HUDEP-2 (cell line): ENCODE measurements at regions not wholly inside any gene's neighbourhood (a gene's known extent, or its start where the extent isn't known, plus 50 kb on each side); places are given as distances from the start of the nearest gene placed in this dataset.
"Not testable (repeated sequence)": the region's sequence is repeated elsewhere in the genome, so short reads cannot be mapped to it uniquely, and the experiment has no call there.

ENCODE experiments used
- DNase-seq, 76 experiments: peaks; one replicate each; lab custom pipeline; 2025; ENCODE audit not compliant: unreplicated experiment in 76 of 76; lab: John Stamatoyannopoulos, UW

GRCh38 chr1:115457289-115457688 lies 119.2 kb upstream of the NGF start:
- no peak for DNase-seq

GRCh38 chr1:115456441-115456961 lies 118.5 kb upstream of the NGF start:
- DNase-seq = no peak

GRCh38 chr1:115454837-115455511 lies 116.9 kb upstream of the NGF start:
- DNase-seq = no peak

- DNase-seq = no peak
Measured at GRCh38 chr1:115453666-115454065, 115.6 kb upstream of the NGF start.

- no peak for DNase-seq
Measured at GRCh38 chr1:115452600-115453329, 114.7 kb upstream of the NGF start.

- DNase-seq = no peak
Measured at GRCh38 chr1:115450501-115451040, 112.5 kb upstream of the NGF start.

- no peak for DNase-seq
Measured at GRCh38 chr1:115448282-115449044, 110.4 kb upstream of the NGF start.

GRCh38 chr1:115447672-115448071 lies 109.6 kb upstream of the NGF start:
- no peak for DNase-seq

- DNase-seq = no peak
Measured at GRCh38 chr1:115445090-115445489, 107.0 kb upstream of the NGF start.

GRCh38 chr1:115440733-115441132 lies 102.7 kb upstream of the NGF start:
- no peak for DNase-seq

- DNase-seq = not testable (repeated sequence)
Measured at GRCh38 chr1:115439520-115439919, 101.5 kb upstream of the NGF start.

- DNase-seq = no peak
Measured at GRCh38 chr1:115437196-115437595, 99.1 kb upstream of the NGF start.

- DNase-seq = no peak
Measured at GRCh38 chr1:115436596-115436995, 98.5 kb upstream of the NGF start.

- no peak for DNase-seq
Measured at GRCh38 chr1:115433483-115433882, 95.4 kb upstream of the NGF start.

GRCh38 chr1:115432061-115432460 lies 94.0 kb upstream of the NGF start:
- no peak for DNase-seq

- DNase-seq = no peak
Measured at GRCh38 chr1:115430441-115431158, 92.6 kb upstream of the NGF start.

GRCh38 chr1:115429884-115430283 lies 91.8 kb upstream of the NGF start:
- DNase-seq = no peak

- no peak for DNase-seq
Measured at GRCh38 chr1:115429241-115429640, 91.2 kb upstream of the NGF start.

GRCh38 chr1:115428676-115429075 lies 90.6 kb upstream of the NGF start:
- no peak for DNase-seq

- DNase-seq = no peak
Measured at GRCh38 chr1:115428256-115428655, 90.2 kb upstream of the NGF start.

GRCh38 chr1:115426956-115427355 lies 88.9 kb upstream of the NGF start:
- no peak for DNase-seq
